K562 (cell line): ENCODE measurements at regions not wholly inside any gene's neighbourhood (a gene's known extent, or its start where the extent isn't known, plus 50 kb on each side); places are given as distances from the start of the nearest gene placed in this dataset.

Experiments
- CSDE1 ChIP-seq, 2 experiments: fragments of 450-650 bp; IDR thresholded peaks; 2 replicates each; pipeline ENCODE4 v1.6.1; 2016; ENCODE audit warnings: mild to moderate bottlenecking in 1 of 2
- ERF ChIP-seq: fragments of 450-650 bp; formaldehyde crosslinking; IDR thresholded peaks from 2 replicates; pipeline ENCODE4 v1.4.0; 2020; ENCODE audit warnings: mild to moderate bottlenecking, mixed read lengths
- HEY1 ChIP-seq: fragments of 250-450 bp; sonication (Bioruptor Pico); IDR thresholded peaks from 2 replicates; pipeline ENCODE4 v1.5.0; 2020; ENCODE audit warnings: mild to moderate bottlenecking, moderate library complexity, borderline replicate concordance
- MECOM ChIP-seq: fragments of 250-450 bp; sonication (Bioruptor Pico); IDR thresholded peaks from 2 replicates; pipeline ENCODE4 v1.8.0; 2022; ENCODE audit warnings: inconsistent platforms
- PTTG1 ChIP-seq: fragments of 450-650 bp; IDR thresholded peaks from 2 replicates; pipeline ENCODE4 v1.6.1; 2016; ENCODE audit warnings: low read depth, mild to moderate bottlenecking, missing genetic modification characterization, missing compliant biosample characterization
- TBP ChIP-seq: optimal IDR thresholded peaks from 2 replicates; pipeline ENCODE3; 2011; ENCODE audit warnings: low read depth, low read length, improper control_type of control experiment
- ZNF518B ChIP-seq: fragments of 250-450 bp; sonication (Bioruptor Pico); IDR thresholded peaks from 2 replicates; pipeline ENCODE4 v1.5.0; 2021; ENCODE audit warnings: mild to moderate bottlenecking, moderate library complexity
- TF ChIP-seq, protein P1 (sequence below), 2 experiments: fragments of 250-450 bp in 1 of 2; fragments of 450-650 bp in 1 of 2; sonication (Bioruptor Pico) in 1 of 2; IDR thresholded peaks; 2 replicates each; pipeline versions ENCODE4 v1.6.1 to v1.8.0; 2016 to 2021; ENCODE audit warnings: mild to moderate bottlenecking in 2 of 2, moderate library complexity in 2 of 2, missing compliant biosample characterization in 1 of 2, missing genetic modification characterization in 1 of 2

DNA sequence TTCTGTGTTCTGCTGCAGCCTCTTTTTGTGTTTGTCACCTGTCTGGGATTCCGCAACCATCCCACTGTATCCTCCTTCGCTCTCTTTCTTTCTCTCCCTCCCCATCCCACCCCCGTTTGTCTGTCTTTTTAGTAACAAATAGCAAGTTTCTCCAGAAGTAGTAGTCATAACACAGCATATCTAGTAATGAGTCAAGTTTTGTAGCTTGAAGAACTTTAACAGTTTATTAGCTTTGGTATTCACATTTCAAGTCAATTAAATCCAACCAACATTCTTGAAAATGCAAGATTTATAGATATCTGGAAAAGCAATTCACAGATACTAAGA is 154.1 kb upstream of the MTPN start (continued):
- TF ChIP-seq TBP: no peak
- TF ChIP-seq, protein P1, sequence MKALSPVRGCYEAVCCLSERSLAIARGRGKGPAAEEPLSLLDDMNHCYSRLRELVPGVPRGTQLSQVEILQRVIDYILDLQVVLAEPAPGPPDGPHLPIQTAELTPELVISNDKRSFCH (CRISPR knock-in tag; IDR thresholded peaks at IDR 0.05): no peak
- TF ChIP-seq, protein P1 (tag; IDR thresholded peaks at IDR 0.05): no peak
- TF ChIP-seq PTTG1 (tag): no peak
- TF ChIP-seq ERF (CRISPR knock-in tag): no peak
- no peak for TF ChIP-seq MECOM
- TF ChIP-seq HEY1: no peak
- TF ChIP-seq ZNF518B: no peak
- TF ChIP-seq CSDE1 (IDR thresholded peaks at IDR 0.05): no peak
